A549 (cell line): ENCODE measurements at regions not wholly inside any gene's neighbourhood (a gene's known extent, or its start where the extent isn't known, plus 50 kb on each side); places are given as distances from the start of the nearest gene placed in this dataset.

Experiments
- CBX8 ChIP-seq: fragments of 200-600 bp; sonication (generic); IDR thresholded peaks from 2 replicates; pipeline ENCODE4 v1.6.1; 2016
- GATA3 ChIP-seq: IDR thresholded peaks from 2 replicates; pipeline ENCODE4 v1.6.1; 2012; ENCODE audit warnings: borderline replicate concordance
- HDAC2 ChIP-seq: fragments of 200-600 bp; sonication (generic); IDR thresholded peaks from 2 replicates; pipeline ENCODE4 v1.6.1; 2016
- JUN ChIP-seq, 2 experiments: fragments of >200 bp; sonication (Bioruptor Twin); formaldehyde crosslinking; IDR thresholded peaks; 2 replicates in 1 of 2; 3 replicates in 1 of 2; pipeline ENCODE4 v1.6.1; 2016 to 2017
- MAZ ChIP-seq: fragments of 150-350 bp; IDR thresholded peaks from 2 replicates; pipeline ENCODE4 v1.6.1; 2014; ENCODE audit warnings: antibody characterized with exemption, low read depth, low read length, borderline replicate concordance
- RAD21 ChIP-seq, 2 experiments: fragments of >200 bp in 1 of 2; sonication (Bioruptor Twin) in 1 of 2; formaldehyde crosslinking in 1 of 2; IDR thresholded peaks in 1 of 2; conservative IDR thresholded peaks in 1 of 2; 2 replicates in 1 of 2; 3 replicates in 1 of 2; pipeline ENCODE4 v1.6.1; 2012 to 2018; ENCODE audit warnings: inconsistent platforms in 1 of 2
- RCOR1 ChIP-seq: fragments of 150-350 bp; IDR thresholded peaks from 2 replicates; pipeline ENCODE4 v1.6.1; 2014; ENCODE audit warnings: antibody characterized with exemption, low read length, low read depth
- TF ChIP-seq, protein P1 (sequence below): fragments of >200 bp; sonication (Bioruptor Twin); formaldehyde crosslinking; IDR thresholded peaks from 3 replicates; pipeline ENCODE4 v1.5.1; 2016

DNA sequence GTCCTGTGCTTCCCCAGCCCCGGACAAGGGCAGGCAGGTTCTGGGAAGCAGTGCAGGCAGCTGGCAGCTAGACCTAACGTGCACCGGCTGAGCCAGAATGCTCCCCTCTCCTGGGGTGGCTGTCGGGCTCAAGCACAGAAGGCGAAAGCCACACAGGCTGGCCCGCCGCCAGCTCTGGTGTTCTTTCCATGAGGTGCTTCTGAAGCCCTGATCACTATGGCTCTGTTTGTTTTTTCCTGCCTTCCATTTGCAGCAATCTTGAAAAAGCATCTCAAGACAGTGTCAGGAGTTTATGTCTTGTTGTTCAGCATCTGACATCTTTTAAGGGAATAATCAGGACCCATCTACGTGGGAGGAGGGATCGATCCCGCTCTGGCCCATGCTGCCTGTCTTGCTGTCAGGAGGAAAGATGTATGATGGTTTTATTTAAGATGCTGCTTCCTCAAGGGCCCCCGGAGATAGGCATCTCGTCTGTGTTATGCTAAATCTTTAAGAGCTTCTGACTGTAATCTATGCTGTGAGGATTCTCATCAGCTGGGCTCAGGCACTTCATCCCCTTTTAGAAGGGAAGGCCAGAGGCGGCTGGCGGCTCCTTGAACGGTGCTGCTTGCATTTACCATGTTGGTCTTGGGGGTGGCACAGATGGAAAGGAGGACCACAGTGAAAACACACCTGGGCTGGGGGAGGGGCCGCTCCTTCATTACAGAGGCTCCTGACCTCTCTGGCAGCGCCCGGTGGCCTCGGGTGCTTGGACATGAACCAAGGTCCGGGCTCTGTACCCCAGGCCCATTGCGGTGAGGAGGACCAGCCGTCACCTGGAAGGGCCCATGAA, 118.5 kb upstream of the HDAC4 start:
- TF ChIP-seq GATA3 (no peak), RAD21 (conservative IDR thresholded peaks at IDR 0.05 in 1 of 2, IDR thresholded peaks at IDR 0.05 in 1 of 2) (no peak), HDAC2 (no peak), MAZ (no peak), CBX8 (no peak), RCOR1 (no peak), JUN (IDR thresholded peaks at IDR 0.05) (no peak)
- TF ChIP-seq, protein P1, sequence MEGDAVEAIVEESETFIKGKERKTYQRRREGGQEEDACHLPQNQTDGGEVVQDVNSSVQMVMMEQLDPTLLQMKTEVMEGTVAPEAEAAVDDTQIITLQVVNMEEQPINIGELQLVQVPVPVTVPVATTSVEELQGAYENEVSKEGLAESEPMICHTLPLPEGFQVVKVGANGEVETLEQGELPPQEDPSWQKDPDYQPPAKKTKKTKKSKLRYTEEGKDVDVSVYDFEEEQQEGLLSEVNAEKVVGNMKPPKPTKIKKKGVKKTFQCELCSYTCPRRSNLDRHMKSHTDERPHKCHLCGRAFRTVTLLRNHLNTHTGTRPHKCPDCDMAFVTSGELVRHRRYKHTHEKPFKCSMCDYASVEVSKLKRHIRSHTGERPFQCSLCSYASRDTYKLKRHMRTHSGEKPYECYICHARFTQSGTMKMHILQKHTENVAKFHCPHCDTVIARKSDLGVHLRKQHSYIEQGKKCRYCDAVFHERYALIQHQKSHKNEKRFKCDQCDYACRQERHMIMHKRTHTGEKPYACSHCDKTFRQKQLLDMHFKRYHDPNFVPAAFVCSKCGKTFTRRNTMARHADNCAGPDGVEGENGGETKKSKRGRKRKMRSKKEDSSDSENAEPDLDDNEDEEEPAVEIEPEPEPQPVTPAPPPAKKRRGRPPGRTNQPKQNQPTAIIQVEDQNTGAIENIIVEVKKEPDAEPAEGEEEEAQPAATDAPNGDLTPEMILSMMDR, result no peak
